Suprapubic skin (tissue), 3 donors: ENCODE measurements at regions not wholly inside any gene's neighbourhood (a gene's known extent, or its start where the extent isn't known, plus 50 kb on each side); places are given as distances from the start of the nearest gene placed in this dataset.

Experiments
- POLR2A ChIP-seq, 2 donors: fragments of 450-650 bp; IDR thresholded peaks; one replicate each; pipeline ENCODE4 v1.6.1; 2017; ENCODE audit warnings: antibody characterized with exemption in 2 of 2, mild to moderate bottlenecking in 2 of 2, moderate library complexity in 2 of 2
- TF ChIP-seq, protein P1 (sequence below), 2 donors: fragments of 200-600 bp in 1 of 2; fragments of 450-650 bp in 1 of 2; sonication (generic) in 1 of 2; IDR thresholded peaks; one replicate each; pipeline ENCODE4 v1.5.1; 2016 to 2019; ENCODE audit warnings: antibody characterized with exemption in 2 of 2, mild to moderate bottlenecking in 1 of 2, moderate library complexity in 1 of 2

DNA sequence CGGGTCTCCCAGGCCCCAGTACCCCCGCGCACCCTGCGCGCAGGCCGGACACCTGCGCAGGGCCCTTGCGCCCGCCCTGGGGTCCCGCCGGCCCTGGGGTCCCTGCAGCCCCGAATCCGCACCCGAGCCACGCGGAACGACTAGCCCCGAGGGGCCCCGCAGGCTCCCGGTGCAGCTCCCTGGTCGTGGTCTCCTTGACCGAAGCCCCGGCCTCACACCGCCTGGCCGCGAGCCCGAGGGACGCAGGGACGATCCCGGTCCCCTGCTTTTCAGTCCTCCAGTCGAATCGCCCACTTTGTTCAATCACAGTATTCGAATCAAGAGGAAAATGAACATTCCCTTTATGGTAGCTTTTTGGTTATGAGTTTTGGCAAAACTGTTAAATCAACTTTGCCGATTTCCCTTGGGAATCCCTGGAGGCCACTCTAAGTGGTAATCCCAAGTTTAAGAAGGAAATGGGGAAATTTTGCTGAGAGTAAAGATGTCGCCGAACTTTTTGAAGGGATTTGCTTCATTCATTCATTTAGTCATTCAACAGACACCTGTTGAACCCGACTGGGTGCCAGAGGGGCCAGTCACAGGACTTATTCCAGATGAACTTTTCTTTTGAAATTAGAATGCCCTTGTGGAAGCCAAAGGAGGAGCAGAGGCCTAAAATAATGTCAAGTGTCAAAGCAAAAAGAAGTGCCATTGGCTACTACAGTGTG lies 75.0 kb downstream of the ZIC5 start:
- TF ChIP-seq, protein P1, sequence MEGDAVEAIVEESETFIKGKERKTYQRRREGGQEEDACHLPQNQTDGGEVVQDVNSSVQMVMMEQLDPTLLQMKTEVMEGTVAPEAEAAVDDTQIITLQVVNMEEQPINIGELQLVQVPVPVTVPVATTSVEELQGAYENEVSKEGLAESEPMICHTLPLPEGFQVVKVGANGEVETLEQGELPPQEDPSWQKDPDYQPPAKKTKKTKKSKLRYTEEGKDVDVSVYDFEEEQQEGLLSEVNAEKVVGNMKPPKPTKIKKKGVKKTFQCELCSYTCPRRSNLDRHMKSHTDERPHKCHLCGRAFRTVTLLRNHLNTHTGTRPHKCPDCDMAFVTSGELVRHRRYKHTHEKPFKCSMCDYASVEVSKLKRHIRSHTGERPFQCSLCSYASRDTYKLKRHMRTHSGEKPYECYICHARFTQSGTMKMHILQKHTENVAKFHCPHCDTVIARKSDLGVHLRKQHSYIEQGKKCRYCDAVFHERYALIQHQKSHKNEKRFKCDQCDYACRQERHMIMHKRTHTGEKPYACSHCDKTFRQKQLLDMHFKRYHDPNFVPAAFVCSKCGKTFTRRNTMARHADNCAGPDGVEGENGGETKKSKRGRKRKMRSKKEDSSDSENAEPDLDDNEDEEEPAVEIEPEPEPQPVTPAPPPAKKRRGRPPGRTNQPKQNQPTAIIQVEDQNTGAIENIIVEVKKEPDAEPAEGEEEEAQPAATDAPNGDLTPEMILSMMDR (IDR thresholded peaks at IDR 0.05) = no peak
- TF ChIP-seq POLR2A (IDR thresholded peaks at IDR 0.05) = no peak
